GM23338 (cell line): ENCODE measurements at regions not wholly inside any gene's neighbourhood (a gene's known extent, or its start where the extent isn't known, plus 50 kb on each side); places are given as distances from the start of the nearest gene placed in this dataset.

ENCODE experiments used
- ATAC-seq: fragments of 200-7000 bp; cut with Tn5 transposase; 3 replicates; pipeline ENCODE4 v1.9.1; 2020
- DNase-seq: peaks from one replicate; pipeline ENCODE4 v3.0.0-alpha.2; 2015; ENCODE audit warnings: low spot score
- H2AFZ ChIP-seq: fragments of 200-600 bp; sonication (generic); 2 replicates; pipeline ENCODE4 v1.8.0; 2016; ENCODE audit warnings: antibody characterized with exemption, mild to moderate bottlenecking, moderate library complexity
- H3F3A ChIP-seq: fragments of 200-600 bp; sonication (generic); replicated peaks from 2 replicates; pipeline ENCODE4 v1.8.0; 2017; ENCODE audit warnings: antibody characterized with exemption, mixed run types, low read depth
- H3K27ac ChIP-seq: fragments of 200-600 bp; sonication (generic); 2 replicates; pipeline ENCODE4 v1.6.1; 2016; ENCODE audit warnings: low read depth
- H3K27me3 ChIP-seq: fragments of 200-600 bp; sonication (generic); 2 replicates; pipeline ENCODE4 v1.8.0; 2016; ENCODE audit warnings: mild to moderate bottlenecking, mixed run types, moderate library complexity; ENCODE audit not compliant: insufficient read depth
- H3K36me3 ChIP-seq: fragments of 200-600 bp; sonication (generic); 2 replicates; pipeline ENCODE4 v1.8.0; 2016; ENCODE audit warnings: mild to moderate bottlenecking; ENCODE audit not compliant: insufficient read depth
- H3K4me1 ChIP-seq: fragments of 200-600 bp; sonication (generic); 2 replicates; pipeline ENCODE4 v1.8.0; 2016; ENCODE audit warnings: mild to moderate bottlenecking, moderate library complexity; ENCODE audit not compliant: insufficient read depth
- H3K4me2 ChIP-seq: fragments of 200-600 bp; sonication (generic); 2 replicates; pipeline ENCODE4 v1.7.1; 2017; ENCODE audit warnings: mixed run types
- H3K4me3 ChIP-seq: fragments of 200-600 bp; sonication (generic); 2 replicates; pipeline ENCODE4 v1.6.1; 2016; ENCODE audit warnings: mixed run types
- H3K79me2 ChIP-seq: fragments of 200-600 bp; sonication (generic); replicated peaks from 2 replicates; pipeline ENCODE4 v1.8.0; 2017; ENCODE audit warnings: mild to moderate bottlenecking; ENCODE audit not compliant: insufficient read depth
- H3K9me2 ChIP-seq: fragments of 200-600 bp; sonication (generic); 2 replicates; pipeline ENCODE4 v1.8.0; 2017; ENCODE audit not compliant: insufficient read depth
- H4K20me1 ChIP-seq: fragments of 200-600 bp; sonication (generic); replicated peaks from 2 replicates; pipeline ENCODE4 v1.8.0; 2017; ENCODE audit warnings: mild to moderate bottlenecking; ENCODE audit not compliant: insufficient read depth
- H3K27ac Mint-ChIP-seq: 2 replicates; pipeline ENCODE4 v1.8.0; 2020; ENCODE audit warnings: inconsistent platforms, mild to moderate bottlenecking, moderate library complexity, mixed read lengths
- H3K27me3 Mint-ChIP-seq: 3 replicates; pipeline ENCODE4 v1.8.0; 2022; ENCODE audit warnings: low read depth, mild to moderate bottlenecking, moderate library complexity, mixed read lengths, inconsistent platforms; ENCODE audit not compliant: insufficient read depth, poor library complexity
- H3K36me3 Mint-ChIP-seq: 3 replicates; pipeline ENCODE4 v1.8.0; 2021; ENCODE audit warnings: low read depth, mild to moderate bottlenecking, inconsistent platforms, moderate library complexity, mixed read lengths
- H3K4me1 Mint-ChIP-seq: 3 replicates; pipeline ENCODE4 v1.8.0; 2020; ENCODE audit warnings: mild to moderate bottlenecking, inconsistent platforms, mixed read lengths
- H3K4me3 Mint-ChIP-seq: 3 replicates; pipeline ENCODE4 v1.8.0; 2021; ENCODE audit warnings: moderate library complexity, mild to moderate bottlenecking, inconsistent platforms, mixed read lengths
- H3K9me3 Mint-ChIP-seq: 3 replicates; pipeline ENCODE4 v1.8.0; 2020; ENCODE audit warnings: moderate library complexity, mild to moderate bottlenecking, inconsistent platforms, mixed read lengths
- CREB1 ChIP-seq: fragments of 250-450 bp; sonication (Bioruptor Pico); IDR thresholded peaks from 2 replicates; pipeline ENCODE4 v1.5.0; 2020; ENCODE audit warnings: low read depth, mild to moderate bottlenecking, moderate library complexity
- EZH2 ChIP-seq: fragments of 200-600 bp; sonication (generic); IDR thresholded peaks from one replicate; pipeline ENCODE4 v1.8.0; 2017; ENCODE audit warnings: antibody characterized with exemption, mild to moderate bottlenecking, low read depth; ENCODE audit not compliant: unreplicated experiment
- EZH2phosphoT487 ChIP-seq: fragments of 200-600 bp; sonication (generic); IDR thresholded peaks from one replicate; pipeline ENCODE4 v1.8.1; 2018; ENCODE audit warnings: antibody characterized with exemption; ENCODE audit not compliant: unreplicated experiment
- JUNB ChIP-seq: IDR thresholded peaks from one replicate; pipeline ENCODE4 v1.6.1; 2016; ENCODE audit warnings: antibody characterized with exemption; ENCODE audit not compliant: unreplicated experiment
- NANOG ChIP-seq: IDR thresholded peaks from 2 replicates; pipeline ENCODE4 v1.6.1; 2016; ENCODE audit warnings: antibody characterized with exemption, borderline replicate concordance
- POLR2AphosphoS5 ChIP-seq: IDR thresholded peaks from 2 replicates; pipeline ENCODE4 v1.6.1; 2016; ENCODE audit warnings: antibody characterized with exemption, low read depth
- STAT1 ChIP-seq: IDR thresholded peaks from one replicate; pipeline ENCODE4 v1.6.1; 2016; ENCODE audit warnings: antibody characterized with exemption; ENCODE audit not compliant: unreplicated experiment
- ZNF114 ChIP-seq: fragments of 250-450 bp; sonication (Bioruptor Pico); IDR thresholded peaks from 2 replicates; pipeline ENCODE4 v1.5.0; 2020; ENCODE audit warnings: mild to moderate bottlenecking, moderate library complexity
- ZNF331 ChIP-seq: fragments of 250-450 bp; sonication (Bioruptor Pico); IDR thresholded peaks from 2 replicates; pipeline ENCODE4 v1.5.0; 2020; ENCODE audit warnings: low read depth, mild to moderate bottlenecking, moderate library complexity
- ZNF462 ChIP-seq: fragments of 250-450 bp; sonication (Bioruptor Pico); IDR thresholded peaks from 2 replicates; pipeline ENCODE4 v1.5.0; 2020; ENCODE audit warnings: mild to moderate bottlenecking, moderate library complexity
- TF ChIP-seq, protein P1 (sequence below): IDR thresholded peaks from 2 replicates; pipeline ENCODE4 v1.6.1; 2016; ENCODE audit warnings: antibody characterized with exemption
- TF ChIP-seq, protein P2 (sequence below), 2 experiments: fragments of 200-600 bp in 1 of 2; sonication (generic) in 1 of 2; conservative IDR thresholded peaks; 2 replicates each; pipeline versions ENCODE4 v1.5.1 to v1.6.1; 2016 to 2017; ENCODE audit warnings: antibody characterized with exemption in 2 of 2, low read depth in 2 of 2, mild to moderate bottlenecking in 2 of 2, moderate library complexity in 1 of 2
- TF ChIP-seq, protein P3 (sequence below): IDR thresholded peaks from one replicate; pipeline ENCODE4 v1.6.1; 2018; ENCODE audit warnings: antibody characterized with exemption; ENCODE audit not compliant: unreplicated experiment

- Histone ChIP-seq H4K20me1 (no peaks in the 10 kb centered on the region), H3K4me3 (no peak overlapping the region), H3K4me1 (peaks cover 11% of the 10 kb centered on the region), H3K79me2 (no peaks in the 10 kb centered on the region), H2AFZ (0 out of 2 replicates have a peak overlapping the region, but pooled peaks have one; percentile 36), H3K36me3 (no peaks in the 10 kb centered on the region), H3K4me2 (no peak overlapping the region), H3K27ac (no peak overlapping the region), H3F3A (no peaks in the 10 kb centered on the region), H3K27me3 (no peaks in the 10 kb centered on the region), H3K9me2 (no peaks in the 10 kb centered on the region)
- Mint-ChIP-seq H3K4me1 (peaks cover 18% of the 10 kb centered on the region), H3K9me3 (no peaks in the 10 kb centered on the region), H3K4me3 (no peak overlapping the region), H3K27me3 (peaks cover 10% of the 10 kb centered on the region), H3K36me3 (no peaks in the 10 kb centered on the region), H3K27ac (no peak overlapping the region)
- DNase-seq = no peak
- no peak for TF ChIP-seq CREB1 (CRISPR knock-in tag)
- TF ChIP-seq JUNB = no peak
- no peak for TF ChIP-seq NANOG
- no peak for TF ChIP-seq POLR2AphosphoS5
- TF ChIP-seq EZH2 = no peak
- TF ChIP-seq, protein P1, sequence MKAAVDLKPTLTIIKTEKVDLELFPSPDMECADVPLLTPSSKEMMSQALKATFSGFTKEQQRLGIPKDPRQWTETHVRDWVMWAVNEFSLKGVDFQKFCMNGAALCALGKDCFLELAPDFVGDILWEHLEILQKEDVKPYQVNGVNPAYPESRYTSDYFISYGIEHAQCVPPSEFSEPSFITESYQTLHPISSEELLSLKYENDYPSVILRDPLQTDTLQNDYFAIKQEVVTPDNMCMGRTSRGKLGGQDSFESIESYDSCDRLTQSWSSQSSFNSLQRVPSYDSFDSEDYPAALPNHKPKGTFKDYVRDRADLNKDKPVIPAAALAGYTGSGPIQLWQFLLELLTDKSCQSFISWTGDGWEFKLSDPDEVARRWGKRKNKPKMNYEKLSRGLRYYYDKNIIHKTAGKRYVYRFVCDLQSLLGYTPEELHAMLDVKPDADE = no peak
- TF ChIP-seq, protein P2, sequence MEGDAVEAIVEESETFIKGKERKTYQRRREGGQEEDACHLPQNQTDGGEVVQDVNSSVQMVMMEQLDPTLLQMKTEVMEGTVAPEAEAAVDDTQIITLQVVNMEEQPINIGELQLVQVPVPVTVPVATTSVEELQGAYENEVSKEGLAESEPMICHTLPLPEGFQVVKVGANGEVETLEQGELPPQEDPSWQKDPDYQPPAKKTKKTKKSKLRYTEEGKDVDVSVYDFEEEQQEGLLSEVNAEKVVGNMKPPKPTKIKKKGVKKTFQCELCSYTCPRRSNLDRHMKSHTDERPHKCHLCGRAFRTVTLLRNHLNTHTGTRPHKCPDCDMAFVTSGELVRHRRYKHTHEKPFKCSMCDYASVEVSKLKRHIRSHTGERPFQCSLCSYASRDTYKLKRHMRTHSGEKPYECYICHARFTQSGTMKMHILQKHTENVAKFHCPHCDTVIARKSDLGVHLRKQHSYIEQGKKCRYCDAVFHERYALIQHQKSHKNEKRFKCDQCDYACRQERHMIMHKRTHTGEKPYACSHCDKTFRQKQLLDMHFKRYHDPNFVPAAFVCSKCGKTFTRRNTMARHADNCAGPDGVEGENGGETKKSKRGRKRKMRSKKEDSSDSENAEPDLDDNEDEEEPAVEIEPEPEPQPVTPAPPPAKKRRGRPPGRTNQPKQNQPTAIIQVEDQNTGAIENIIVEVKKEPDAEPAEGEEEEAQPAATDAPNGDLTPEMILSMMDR (conservative IDR thresholded peaks at IDR 0.05; ENCODE audit: low read depth in 2 of 2) = no peak
- TF ChIP-seq, protein P3, sequence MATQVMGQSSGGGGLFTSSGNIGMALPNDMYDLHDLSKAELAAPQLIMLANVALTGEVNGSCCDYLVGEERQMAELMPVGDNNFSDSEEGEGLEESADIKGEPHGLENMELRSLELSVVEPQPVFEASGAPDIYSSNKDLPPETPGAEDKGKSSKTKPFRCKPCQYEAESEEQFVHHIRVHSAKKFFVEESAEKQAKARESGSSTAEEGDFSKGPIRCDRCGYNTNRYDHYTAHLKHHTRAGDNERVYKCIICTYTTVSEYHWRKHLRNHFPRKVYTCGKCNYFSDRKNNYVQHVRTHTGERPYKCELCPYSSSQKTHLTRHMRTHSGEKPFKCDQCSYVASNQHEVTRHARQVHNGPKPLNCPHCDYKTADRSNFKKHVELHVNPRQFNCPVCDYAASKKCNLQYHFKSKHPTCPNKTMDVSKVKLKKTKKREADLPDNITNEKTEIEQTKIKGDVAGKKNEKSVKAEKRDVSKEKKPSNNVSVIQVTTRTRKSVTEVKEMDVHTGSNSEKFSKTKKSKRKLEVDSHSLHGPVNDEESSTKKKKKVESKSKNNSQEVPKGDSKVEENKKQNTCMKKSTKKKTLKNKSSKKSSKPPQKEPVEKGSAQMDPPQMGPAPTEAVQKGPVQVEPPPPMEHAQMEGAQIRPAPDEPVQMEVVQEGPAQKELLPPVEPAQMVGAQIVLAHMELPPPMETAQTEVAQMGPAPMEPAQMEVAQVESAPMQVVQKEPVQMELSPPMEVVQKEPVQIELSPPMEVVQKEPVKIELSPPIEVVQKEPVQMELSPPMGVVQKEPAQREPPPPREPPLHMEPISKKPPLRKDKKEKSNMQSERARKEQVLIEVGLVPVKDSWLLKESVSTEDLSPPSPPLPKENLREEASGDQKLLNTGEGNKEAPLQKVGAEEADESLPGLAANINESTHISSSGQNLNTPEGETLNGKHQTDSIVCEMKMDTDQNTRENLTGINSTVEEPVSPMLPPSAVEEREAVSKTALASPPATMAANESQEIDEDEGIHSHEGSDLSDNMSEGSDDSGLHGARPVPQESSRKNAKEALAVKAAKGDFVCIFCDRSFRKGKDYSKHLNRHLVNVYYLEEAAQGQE = no peak
- TF ChIP-seq EZH2phosphoT487 = no peak
- TF ChIP-seq ZNF462 = no peak
- TF ChIP-seq STAT1 = no peak
- no peak for TF ChIP-seq ZNF114
- no peak for TF ChIP-seq ZNF331
- no peak for ATAC-seq
Measured at GRCh38 chr17:27240802-27241155, 53.1 kb upstream of the WSB1 start.
